OCI-LY1 (cell line): ENCODE measurements at regions not wholly inside any gene's neighbourhood (a gene's known extent, or its start where the extent isn't known, plus 50 kb on each side); places are given as distances from the start of the nearest gene placed in this dataset.

Experiments used
- CTCF ChIP-seq: fragments of 200-600 bp; sonication (generic), shearing (Covaris generic); IDR thresholded peaks from 2 replicates; pipeline ENCODE4 v1.5.1; 2017; ENCODE audit warnings: mild to moderate bottlenecking, antibody characterized with exemption, low read length, moderate library complexity, mixed read lengths
- EZH2 ChIP-seq: fragments of 200-600 bp; sonication (generic), shearing (Covaris generic); IDR thresholded peaks from 2 replicates; pipeline ENCODE4 v1.8.0; 2017; ENCODE audit warnings: borderline replicate concordance, mixed run types, mild to moderate bottlenecking, antibody characterized with exemption, low read length, moderate library complexity, mixed read lengths

DNA sequence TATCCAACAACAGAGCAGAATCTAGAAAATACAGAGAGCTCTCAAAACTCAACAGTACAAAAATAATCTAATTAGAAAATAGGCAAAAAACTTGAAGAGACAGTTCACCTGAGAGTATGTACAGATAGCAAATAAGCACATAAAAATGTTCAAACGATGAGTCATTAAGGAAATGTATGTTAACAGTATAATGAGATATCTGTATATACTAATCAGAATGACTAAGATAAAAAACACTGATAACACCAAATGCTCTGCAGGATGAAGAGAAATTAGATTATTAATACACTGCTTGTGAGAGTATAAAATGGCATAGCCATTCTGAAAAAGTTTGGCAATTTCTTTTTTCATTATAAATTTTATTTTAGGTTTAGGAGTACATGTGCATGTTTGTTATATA, 1307.6 kb upstream of the GOT2 start:
- TF ChIP-seq EZH2 (no peak), CTCF (no peak)
